PC-9 (cell line): ENCODE measurements at regions not wholly inside any gene's neighbourhood (a gene's known extent, or its start where the extent isn't known, plus 50 kb on each side); places are given as distances from the start of the nearest gene placed in this dataset.

Experiments
- EZH2 ChIP-seq: fragments of 200-600 bp; sonication (generic); IDR thresholded peaks from 2 replicates; pipeline ENCODE4 v1.8.0; 2017; ENCODE audit warnings: antibody characterized with exemption, low read depth
- TF ChIP-seq, protein P1 (sequence below): fragments of 200-600 bp; sonication (generic); conservative IDR thresholded peaks from 2 replicates; pipeline ENCODE4 v1.6.1; 2017; ENCODE audit warnings: mixed run types, antibody characterized with exemption, mild to moderate bottlenecking, moderate library complexity

- TF ChIP-seq, protein P1, sequence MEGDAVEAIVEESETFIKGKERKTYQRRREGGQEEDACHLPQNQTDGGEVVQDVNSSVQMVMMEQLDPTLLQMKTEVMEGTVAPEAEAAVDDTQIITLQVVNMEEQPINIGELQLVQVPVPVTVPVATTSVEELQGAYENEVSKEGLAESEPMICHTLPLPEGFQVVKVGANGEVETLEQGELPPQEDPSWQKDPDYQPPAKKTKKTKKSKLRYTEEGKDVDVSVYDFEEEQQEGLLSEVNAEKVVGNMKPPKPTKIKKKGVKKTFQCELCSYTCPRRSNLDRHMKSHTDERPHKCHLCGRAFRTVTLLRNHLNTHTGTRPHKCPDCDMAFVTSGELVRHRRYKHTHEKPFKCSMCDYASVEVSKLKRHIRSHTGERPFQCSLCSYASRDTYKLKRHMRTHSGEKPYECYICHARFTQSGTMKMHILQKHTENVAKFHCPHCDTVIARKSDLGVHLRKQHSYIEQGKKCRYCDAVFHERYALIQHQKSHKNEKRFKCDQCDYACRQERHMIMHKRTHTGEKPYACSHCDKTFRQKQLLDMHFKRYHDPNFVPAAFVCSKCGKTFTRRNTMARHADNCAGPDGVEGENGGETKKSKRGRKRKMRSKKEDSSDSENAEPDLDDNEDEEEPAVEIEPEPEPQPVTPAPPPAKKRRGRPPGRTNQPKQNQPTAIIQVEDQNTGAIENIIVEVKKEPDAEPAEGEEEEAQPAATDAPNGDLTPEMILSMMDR = no peak
- no peak for TF ChIP-seq EZH2
Measured at GRCh38 chr20:60478533-60478932, 520.3 kb downstream of the CDH26 start.
